Transverse colon (tissue), 4 donors: ENCODE measurements at regions not wholly inside any gene's neighbourhood (a gene's known extent, or its start where the extent isn't known, plus 50 kb on each side); places are given as distances from the start of the nearest gene placed in this dataset.

Experiments used
- DNase-seq: peaks from one replicate; pipeline ENCODE4 v3.0.0-alpha.2; 2019
- H3K27ac ChIP-seq, 4 donors: fragments of 200-600 bp; sonication (generic); 2 replicates each; pipeline ENCODE4 v1.5.1; 2016 to 2018; ENCODE audit warnings: inconsistent platforms in 4 of 4
- H3K27me3 ChIP-seq: fragments of 200-600 bp; sonication (generic); 2 replicates; pipeline ENCODE4 v1.5.1; 2017; ENCODE audit warnings: inconsistent platforms
- H3K36me3 ChIP-seq, 4 donors: fragments of 200-600 bp; sonication (generic); 2 replicates each; pipeline ENCODE4 v1.5.1; 2017 to 2019; ENCODE audit warnings: inconsistent platforms in 4 of 4
- H3K4me1 ChIP-seq, 4 donors: fragments of 200-600 bp; sonication (generic); 2 replicates each; pipeline ENCODE4 v1.5.1; 2017 to 2020; ENCODE audit warnings: inconsistent platforms in 4 of 4
- H3K4me3 ChIP-seq, 4 donors: fragments of 200-600 bp; sonication (generic); 1 replicate in 1 of 4; 2 replicates in 3 of 4; pipeline versions ENCODE4 v1.5.1 to v1.6.1; 2017 to 2019; ENCODE audit warnings: inconsistent platforms in 4 of 4
- H3K9me3 ChIP-seq, 2 donors: fragments of 200-600 bp; sonication (generic); 2 replicates each; pipeline ENCODE4 v1.5.1; 2017 to 2019; ENCODE audit warnings: inconsistent platforms in 2 of 2
- EP300 ChIP-seq: sonication (generic); formaldehyde crosslinking; IDR thresholded peaks from one replicate; pipeline ENCODE4 v1.6.1; 2017; ENCODE audit warnings: antibody characterized with exemption, low read depth
- POLR2A ChIP-seq: fragments of 450-650 bp; IDR thresholded peaks from one replicate; pipeline ENCODE4 v1.6.1; 2016; ENCODE audit warnings: antibody characterized with exemption, mild to moderate bottlenecking, moderate library complexity
- POLR2AphosphoS5 ChIP-seq, 3 donors: sonication (generic); formaldehyde crosslinking; IDR thresholded peaks; one replicate each; pipeline ENCODE4 v1.6.1; 2016; ENCODE audit warnings: antibody characterized with exemption in 3 of 3
- WGBS, 2 donors: methylation state at CpG; one replicate each; pipeline ENCODE4 v1.1.5; 2018; ENCODE audit warnings: low coverage in 1 of 2; 5-methylcytosine and 5-hydroxymethylcytosine counted together
- in situ Hi-C, 4 donors: fragments of 200-750 bp; cut with MboI; loops; one replicate each; pipeline versions ENCODE4 v1.15.0 to v1.15.1; 2017; ENCODE audit warnings: low sequenced_read_pairs in 3 of 4, low pct_ligation_motif_present in 1 of 4, low pct_unique_long_range_greater_than_20kb in 1 of 4
- intact Hi-C: fragments of 100-400 bp; cut with DNase I; formaldehyde crosslinking; loops from one replicate; pipeline ENCODE4 v1.15.1; 2023; ENCODE audit warnings: low total_unique reads
- TF ChIP-seq, protein P1 (sequence below), 5 experiments: fragments of 200-600 bp in 3 of 5; fragments of 450-650 bp in 2 of 5; sonication (generic) in 3 of 5; IDR thresholded peaks; 1 replicate in 2 of 5; 2 replicates in 3 of 5; pipeline ENCODE4 v1.5.1; 2016 to 2017; ENCODE audit warnings: antibody characterized with exemption in 5 of 5, inconsistent platforms in 3 of 5, mild to moderate bottlenecking in 2 of 5, moderate library complexity in 1 of 5

- Histone ChIP-seq H3K27me3 (no peaks in the 10 kb centered on the region), H3K4me1 (no peaks in the 10 kb centered on the region), H3K27ac (no peak overlapping the region), H3K4me3 (no peak overlapping the region), H3K36me3 (no peaks in the 10 kb centered on the region), H3K9me3 (no peaks in the 10 kb centered on the region)
- intact Hi-C loops, result no loop called here
- DNase-seq, result no peak
- in situ Hi-C loops, result no loop called here
- WGBS, 2 donors, result 89 to 93% methylated on average over 5 of the region's 5 CpGs
- TF ChIP-seq POLR2A, result no peak
- no peak for TF ChIP-seq POLR2AphosphoS5 (IDR thresholded peaks at IDR 0.05)
- no peak for TF ChIP-seq EP300
- TF ChIP-seq, protein P1, sequence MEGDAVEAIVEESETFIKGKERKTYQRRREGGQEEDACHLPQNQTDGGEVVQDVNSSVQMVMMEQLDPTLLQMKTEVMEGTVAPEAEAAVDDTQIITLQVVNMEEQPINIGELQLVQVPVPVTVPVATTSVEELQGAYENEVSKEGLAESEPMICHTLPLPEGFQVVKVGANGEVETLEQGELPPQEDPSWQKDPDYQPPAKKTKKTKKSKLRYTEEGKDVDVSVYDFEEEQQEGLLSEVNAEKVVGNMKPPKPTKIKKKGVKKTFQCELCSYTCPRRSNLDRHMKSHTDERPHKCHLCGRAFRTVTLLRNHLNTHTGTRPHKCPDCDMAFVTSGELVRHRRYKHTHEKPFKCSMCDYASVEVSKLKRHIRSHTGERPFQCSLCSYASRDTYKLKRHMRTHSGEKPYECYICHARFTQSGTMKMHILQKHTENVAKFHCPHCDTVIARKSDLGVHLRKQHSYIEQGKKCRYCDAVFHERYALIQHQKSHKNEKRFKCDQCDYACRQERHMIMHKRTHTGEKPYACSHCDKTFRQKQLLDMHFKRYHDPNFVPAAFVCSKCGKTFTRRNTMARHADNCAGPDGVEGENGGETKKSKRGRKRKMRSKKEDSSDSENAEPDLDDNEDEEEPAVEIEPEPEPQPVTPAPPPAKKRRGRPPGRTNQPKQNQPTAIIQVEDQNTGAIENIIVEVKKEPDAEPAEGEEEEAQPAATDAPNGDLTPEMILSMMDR (IDR thresholded peaks at IDR 0.05), result no peak
Observed at GRCh38 chr7:135844903-135845302, 96.3 kb upstream of the FAM180A start.

DNA sequence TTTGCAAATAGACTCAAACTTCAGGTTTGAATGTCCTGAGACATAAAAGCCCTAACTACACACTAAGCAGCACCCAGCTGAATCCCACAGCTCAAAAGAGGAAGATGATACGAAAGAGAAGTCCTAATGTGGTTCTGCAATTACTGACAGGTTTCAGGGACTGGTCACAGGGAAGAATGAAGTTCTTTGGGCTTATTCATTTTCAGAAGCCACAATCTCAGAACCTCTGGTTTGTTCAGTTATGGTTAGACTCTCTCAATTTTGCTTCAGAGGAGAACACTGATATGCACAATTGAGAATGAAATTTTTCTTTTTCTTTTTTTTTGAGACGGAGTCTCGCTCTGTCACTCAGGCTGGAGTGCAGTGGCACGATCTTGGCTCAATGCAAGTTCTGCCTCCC, 94.6 kb upstream of the FAM180A start:
- H3K9me3 ChIP-seq, result no peaks in the 10 kb centered on the region
- TF ChIP-seq POLR2A (no peak), EP300 (no peak), POLR2AphosphoS5 (IDR thresholded peaks at IDR 0.05) (no peak)
- TF ChIP-seq, protein P1 (IDR thresholded peaks at IDR 0.05), result no peak
- H3K27ac ChIP-seq, result no peak overlapping the region
- no peak overlapping the region for H3K4me3 ChIP-seq
- intact Hi-C loops, result no loop called here
- no peak for DNase-seq
- in situ Hi-C loops, result no loop called here
- no peaks in the 10 kb centered on the region for H3K4me1 ChIP-seq
- WGBS, 2 donors, result 64 to 83% methylated on average over 4 of the region's 4 CpGs
- no peaks in the 10 kb centered on the region for H3K36me3 ChIP-seq
- no peaks in the 10 kb centered on the region for H3K27me3 ChIP-seq

DNA sequence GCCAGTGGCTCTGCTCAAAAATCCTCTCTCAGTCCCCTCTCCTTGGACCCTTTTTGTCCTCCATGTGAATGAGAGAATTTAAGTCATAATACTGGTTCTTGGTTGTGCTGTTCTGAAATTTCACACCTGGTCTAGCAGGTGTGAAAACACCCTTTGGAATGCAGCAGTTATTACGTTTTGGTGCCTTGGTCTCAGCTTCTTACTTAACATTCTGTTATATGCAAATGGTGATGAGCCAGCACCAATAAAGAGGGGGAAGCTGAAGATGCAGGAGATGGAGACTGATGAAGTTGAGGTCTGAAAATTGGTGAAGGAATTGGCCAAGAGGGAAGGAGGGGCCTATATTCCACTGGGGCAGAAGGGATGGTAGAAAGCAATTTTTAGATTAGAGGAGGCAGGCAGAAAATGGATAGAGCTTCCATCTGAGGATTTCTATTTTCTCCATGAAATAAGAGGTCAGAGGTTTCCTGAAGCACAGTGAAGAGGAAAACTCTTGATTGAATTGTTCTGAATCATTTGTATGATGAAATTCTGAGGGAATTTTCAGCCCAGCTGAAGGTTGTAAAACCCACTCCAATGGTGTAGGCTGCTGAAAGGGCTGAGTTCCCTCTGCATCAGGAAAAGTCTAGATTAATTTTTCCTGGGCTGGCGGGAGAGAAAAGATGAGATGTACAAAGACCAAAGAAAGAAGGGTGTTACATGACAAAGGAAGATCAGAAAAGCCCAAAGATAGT, 94.0 kb upstream of the FAM180A start:
- 61 to 69% methylated on average over 1 to 2 of the region's 2 CpGs for WGBS, 2 donors
- Histone ChIP-seq H3K36me3 (no peaks in the 10 kb centered on the region), H3K4me3 (no peak overlapping the region), H3K27ac (no peak overlapping the region), H3K27me3 (no peaks in the 10 kb centered on the region), H3K9me3 (no peaks in the 10 kb centered on the region), H3K4me1 (no peaks in the 10 kb centered on the region)
- in situ Hi-C loops, result no loop called here
- no peak for DNase-seq
- TF ChIP-seq EP300, result no peak
- TF ChIP-seq POLR2AphosphoS5 (IDR thresholded peaks at IDR 0.05), result no peak
- no peak for TF ChIP-seq POLR2A
- TF ChIP-seq, protein P1 (IDR thresholded peaks at IDR 0.05), result no peak
- intact Hi-C loops, result no loop called here

DNA sequence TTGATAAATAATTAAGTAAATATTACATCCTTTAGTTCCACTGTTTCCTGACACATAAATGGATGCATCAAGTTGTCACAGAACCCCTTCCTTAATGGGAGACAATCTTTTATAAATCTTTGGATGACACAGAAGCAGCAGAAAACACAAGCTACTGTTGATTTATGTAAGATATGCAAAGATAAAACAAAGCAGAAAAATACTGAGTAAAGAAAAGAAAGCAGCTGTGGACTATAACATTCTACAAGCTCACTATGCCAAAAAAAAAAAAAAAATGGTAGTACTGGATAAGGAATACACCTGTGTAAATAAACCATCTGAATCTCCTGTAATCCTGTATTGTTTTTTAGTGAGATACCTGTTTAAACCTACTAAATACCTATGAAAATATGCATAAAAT, 92.0 kb upstream of the FAM180A start:
- H3K27me3 ChIP-seq, result no peaks in the 10 kb centered on the region
- TF ChIP-seq EP300 (no peak), POLR2AphosphoS5 (IDR thresholded peaks at IDR 0.05) (no peak)
- H3K4me3 ChIP-seq, result no peak overlapping the region
- intact Hi-C loops (no loop called here), in situ Hi-C loops (no loop called here)
- no peak for DNase-seq
- no peaks in the 10 kb centered on the region for H3K9me3 ChIP-seq
- H3K36me3 ChIP-seq, result no peaks in the 10 kb centered on the region
- H3K27ac ChIP-seq, result no peak overlapping the region
- no peaks in the 10 kb centered on the region for H3K4me1 ChIP-seq

DNA sequence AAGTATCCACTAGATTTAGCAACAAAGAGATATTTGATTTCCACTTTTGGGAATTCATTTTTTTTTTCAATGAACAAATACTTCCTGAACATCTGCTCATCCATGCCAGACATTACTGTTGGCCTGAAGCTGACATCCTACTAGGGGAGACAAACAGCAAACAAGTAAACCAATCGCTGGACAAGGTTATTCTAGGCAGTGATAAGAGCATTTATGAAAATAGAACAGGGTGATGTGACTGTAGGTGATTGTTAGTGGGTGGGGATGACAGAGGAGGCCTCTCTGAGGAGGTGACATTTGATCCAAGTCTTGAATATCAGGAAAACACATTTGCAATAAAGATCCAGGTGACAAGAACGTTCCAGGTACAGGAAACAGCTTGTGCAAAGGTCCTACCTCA, 89.1 kb upstream of the FAM180A start:
- Histone ChIP-seq H3K4me1 (no peaks in the 10 kb centered on the region), H3K36me3 (no peaks in the 10 kb centered on the region), H3K4me3 (no peak overlapping the region), H3K27me3 (no peaks in the 10 kb centered on the region), H3K9me3 (no peaks in the 10 kb centered on the region), H3K27ac (no peak overlapping the region)
- intact Hi-C loops (no loop called here), in situ Hi-C loops (no loop called here)
- TF ChIP-seq POLR2A (no peak), EP300 (no peak), POLR2AphosphoS5 (IDR thresholded peaks at IDR 0.05) (no peak)
- TF ChIP-seq, protein P1 (IDR thresholded peaks at IDR 0.05), result no peak
- no peak for DNase-seq
- WGBS, 2 donors, result 33 to 61% methylated on average over 1 to 2 of the region's 2 CpGs
